ENCODE measurements at regions not wholly inside any gene's neighbourhood (a gene's known extent, or its start where the extent isn't known, plus 50 kb on each side); places are given as distances from the start of the nearest gene placed in this dataset.

DNA sequence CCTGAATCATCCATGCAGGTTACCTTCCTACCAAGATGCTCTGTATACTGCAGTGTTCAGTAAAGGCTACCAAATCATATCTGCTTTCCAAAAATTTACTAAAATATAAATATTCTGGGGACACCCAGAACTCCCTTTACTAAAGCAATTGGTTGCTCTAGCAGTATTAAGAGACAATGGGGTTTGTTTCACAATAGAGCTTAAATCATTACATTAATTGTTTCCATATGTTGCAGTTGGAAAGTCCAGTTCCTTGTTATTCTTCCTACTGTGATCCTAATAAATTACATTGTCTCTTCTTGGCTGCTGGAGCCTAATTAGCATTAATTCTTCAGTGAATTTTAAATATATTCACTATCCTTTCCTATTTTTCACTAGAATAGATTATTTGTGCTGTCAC, 316.0 kb upstream of the MTNR1B start:
- no peaks in the 10 kb centered on the region for H3K36me3 ChIP-seq
- TF ChIP-seq CTCF (IDR thresholded peaks at IDR 0.05) = no peak
- intact Hi-C loops (cut with DNase I) = no loop called here
- H3K27me3 ChIP-seq = no peaks in the 10 kb centered on the region
- H3K9me3 ChIP-seq = no peaks in the 10 kb centered on the region
- H3K4me3 ChIP-seq = no peak overlapping the region
- DNase-seq (ENCODE audit: low spot score in 2 of 2) = no peak
- no peaks in the 10 kb centered on the region for H3K4me1 ChIP-seq
- no peak overlapping the region for H3K27ac ChIP-seq

DNA sequence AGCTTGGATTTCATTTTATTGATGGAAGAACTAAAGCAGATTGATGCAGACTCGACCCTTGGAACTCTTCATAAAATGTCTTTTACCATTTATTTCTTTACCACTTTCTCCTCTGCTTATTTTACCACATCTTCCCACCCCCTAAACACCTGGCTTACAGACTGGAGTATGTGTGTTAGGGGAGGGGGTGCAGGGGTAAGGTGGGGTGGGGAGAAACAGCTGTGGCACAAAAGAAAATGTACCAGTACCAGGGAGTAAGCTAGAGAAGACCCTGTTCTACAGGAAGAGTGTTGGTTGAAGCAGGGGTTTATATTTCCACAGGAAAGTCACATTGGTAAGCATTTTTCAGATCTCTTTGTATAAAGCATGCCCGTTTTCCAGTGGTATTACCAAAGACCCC, 312.7 kb upstream of the MTNR1B start:
- Histone ChIP-seq H3K4me3 (no peak overlapping the region), H3K9me3 (no peaks in the 10 kb centered on the region), H3K27me3 (no peaks in the 10 kb centered on the region), H3K27ac (no peak overlapping the region), H3K36me3 (no peaks in the 10 kb centered on the region), H3K4me1 (no peaks in the 10 kb centered on the region)
- TF ChIP-seq CTCF (IDR thresholded peaks at IDR 0.05) = no peak
- intact Hi-C loops (cut with DNase I) = no loop called here
- no peak for DNase-seq (ENCODE audit: low spot score in 2 of 2)

GRCh38 chr11:92657226-92657625, 312.2 kb upstream of the MTNR1B start:
- no peak for TF ChIP-seq CTCF (IDR thresholded peaks at IDR 0.05)
- H3K4me1 ChIP-seq = no peaks in the 10 kb centered on the region
- DNase-seq (ENCODE audit: low spot score in 2 of 2) = no peak
- no peaks in the 10 kb centered on the region for H3K9me3 ChIP-seq
- H3K4me3 ChIP-seq = no peak overlapping the region
- no peak overlapping the region for H3K27ac ChIP-seq
- H3K36me3 ChIP-seq = no peaks in the 10 kb centered on the region
- intact Hi-C loops (cut with DNase I) = no loop called here
- H3K27me3 ChIP-seq = no peaks in the 10 kb centered on the region

DNA sequence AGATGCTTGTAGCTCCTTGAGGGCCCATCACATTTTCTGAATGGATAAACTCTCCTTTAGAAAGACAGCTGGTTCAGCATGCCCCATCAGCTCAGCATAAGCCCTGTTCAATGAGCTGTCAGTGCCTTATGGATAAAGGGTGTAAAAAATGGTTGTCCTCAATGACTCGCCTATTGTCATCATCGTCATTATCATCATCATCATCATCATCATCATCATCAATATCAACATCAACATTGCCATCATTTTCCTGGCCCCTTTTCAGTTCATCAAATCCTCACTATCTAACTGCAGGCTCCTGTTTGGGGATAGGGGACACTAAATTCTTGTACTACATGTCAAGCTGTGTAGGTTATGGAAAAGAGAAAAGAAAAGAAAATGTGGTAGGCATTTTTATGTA, 310.7 kb upstream of the MTNR1B start:
- DNase-seq (ENCODE audit: low spot score in 2 of 2) = no peak
- Histone ChIP-seq H3K9me3 (no peaks in the 10 kb centered on the region), H3K27me3 (no peaks in the 10 kb centered on the region), H3K36me3 (no peaks in the 10 kb centered on the region), H3K4me3 (no peak overlapping the region), H3K4me1 (no peaks in the 10 kb centered on the region), H3K27ac (no peak overlapping the region)
- intact Hi-C loops (cut with DNase I) = no loop called here
- no peak for TF ChIP-seq CTCF (IDR thresholded peaks at IDR 0.05)

GRCh38 chr11:92659793-92660192, 309.7 kb upstream of the MTNR1B start:
- H3K9me3 ChIP-seq = no peaks in the 10 kb centered on the region
- DNase-seq (ENCODE audit: low spot score in 2 of 2) = no peak
- intact Hi-C loops (cut with DNase I) = no loop called here
- no peak overlapping the region for H3K27ac ChIP-seq
- TF ChIP-seq CTCF (IDR thresholded peaks at IDR 0.05) = no peak
- no peaks in the 10 kb centered on the region for H3K27me3 ChIP-seq
- H3K4me3 ChIP-seq = no peak overlapping the region
- no peaks in the 10 kb centered on the region for H3K36me3 ChIP-seq
- H3K4me1 ChIP-seq = no peaks in the 10 kb centered on the region

DNA sequence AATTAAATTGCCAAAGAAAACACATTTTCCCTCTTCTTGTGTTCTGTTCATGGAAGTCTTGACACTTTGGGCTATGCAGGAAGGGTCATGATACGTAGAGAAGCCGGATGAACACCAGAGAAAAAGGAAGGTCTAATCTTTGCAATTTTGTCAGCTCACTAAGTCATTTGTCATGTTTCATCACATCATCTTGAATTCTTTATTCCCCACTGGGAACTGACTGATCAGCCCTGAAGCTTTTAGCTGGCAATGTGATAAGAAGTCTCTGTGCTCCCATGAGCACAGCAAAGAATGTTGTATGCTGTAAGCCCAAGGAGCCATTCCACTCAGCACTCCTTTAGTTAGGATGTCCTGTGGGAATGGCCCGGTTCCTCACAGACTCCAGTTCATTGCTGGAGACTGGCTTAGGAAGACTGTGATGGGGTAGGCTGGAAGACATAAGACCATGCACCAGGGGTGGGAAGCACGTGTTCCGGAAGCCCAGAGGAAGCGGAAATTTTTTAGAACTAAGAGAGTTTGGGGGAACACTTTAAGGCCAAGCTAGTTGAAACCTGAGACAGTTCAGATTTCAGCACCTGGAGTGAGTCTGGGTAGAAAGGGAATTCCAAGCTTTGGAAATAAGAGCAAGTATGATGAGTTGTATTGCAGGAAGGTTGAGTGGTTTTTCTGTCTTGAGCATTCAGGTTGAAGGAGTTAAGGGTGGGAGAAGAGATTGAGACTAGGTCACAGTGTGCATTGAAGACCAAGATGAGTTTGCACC, 306.7 kb upstream of the MTNR1B start:
- no peak for DNase-seq (ENCODE audit: low spot score in 2 of 2)
- Histone ChIP-seq H3K4me1 (no peaks in the 10 kb centered on the region), H3K4me3 (no peak overlapping the region), H3K27ac (no peak overlapping the region), H3K27me3 (no peaks in the 10 kb centered on the region), H3K9me3 (no peaks in the 10 kb centered on the region), H3K36me3 (no peaks in the 10 kb centered on the region)
- intact Hi-C loops (cut with DNase I) = no loop called here
- TF ChIP-seq CTCF (IDR thresholded peaks at IDR 0.05) = no peak

All from ascending aorta (tissue), 2 donors.